ENCODE measurements at regions not wholly inside any gene's neighbourhood (a gene's known extent, or its start where the extent isn't known, plus 50 kb on each side); places are given as distances from the start of the nearest gene placed in this dataset. TPM values are rescaled to one million over a fixed set of nuclear protein-coding genes. Genes with fewer than 3 reads are reported as not detected.
A peak's percentile ranks its signal among the peaks of the same experiment; 100 is the strongest.

GRCh38 chrX:141396536-141396935 is 154.2 kb upstream of the SPANXC start:
- Histone ChIP-seq H3K4me1 (ENCODE audit: control insufficient read depth, insufficient read depth, low read length) (no peaks in the 10 kb centered on the region), H3K27me3 (ENCODE audit: control insufficient read depth, insufficient read depth, low read length) (no peaks in the 10 kb centered on the region), H3K9ac (ENCODE audit: low read depth, low read length) (no peak overlapping the region), H3K4me3 (ENCODE audit: low read length) (no peak overlapping the region), H3K9me3 (replicated peaks; ENCODE audit: low read length) (no peaks in the 10 kb centered on the region), H3K4me2 (ENCODE audit: low read length) (no peak overlapping the region), H3K36me3 (ENCODE audit: insufficient read depth, low read length) (no peaks in the 10 kb centered on the region)

GRCh38 chrX:141375011-141375760 is 132.9 kb upstream of the SPANXC start:
- H3K4me1 ChIP-seq (ENCODE audit: control insufficient read depth, insufficient read depth, low read length): no peaks in the 10 kb centered on the region
- no peaks in the 10 kb centered on the region for H3K36me3 ChIP-seq (ENCODE audit: insufficient read depth, low read length)
- H3K4me3 ChIP-seq (ENCODE audit: low read length): no peak overlapping the region
- no peaks in the 10 kb centered on the region for H3K27me3 ChIP-seq (ENCODE audit: control insufficient read depth, insufficient read depth, low read length)
- H3K9me3 ChIP-seq (replicated peaks; ENCODE audit: low read length): peaks cover 3% of the 10 kb centered on the region
- no peak overlapping the region for H3K9ac ChIP-seq (ENCODE audit: low read depth, low read length)
- H3K4me2 ChIP-seq (ENCODE audit: low read length): no peak overlapping the region

GRCh38 chrX:141341743-141342142 is 99.4 kb upstream of the SPANXC start:
- Histone ChIP-seq H3K4me1 (ENCODE audit: control insufficient read depth, insufficient read depth, low read length) (peaks cover 12% of the 10 kb centered on the region), H3K9ac (ENCODE audit: low read depth, low read length) (no peak overlapping the region)

DNA sequence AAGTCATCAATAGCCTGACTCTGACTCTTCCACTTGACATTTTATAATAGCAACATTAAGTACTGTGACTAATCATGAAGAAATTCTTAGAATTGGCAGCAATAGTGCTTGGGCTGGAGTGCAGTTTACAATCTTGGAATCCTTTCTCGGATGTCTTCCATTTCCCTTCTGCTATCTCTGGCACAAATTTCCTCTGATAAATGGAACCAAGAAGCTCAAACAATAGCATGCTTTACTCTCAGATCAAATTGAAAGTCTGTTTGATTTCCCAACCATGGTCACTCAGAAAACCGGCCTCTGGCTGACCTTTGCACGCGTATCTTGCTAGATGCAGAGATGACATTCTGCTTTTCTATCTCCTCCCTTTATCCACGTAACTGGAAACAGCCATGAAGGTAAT is 99.0 kb upstream of the SPANXC start:
- no peaks in the 10 kb centered on the region for H3K9me3 ChIP-seq (replicated peaks; ENCODE audit: low read length)
- no peaks in the 10 kb centered on the region for H3K36me3 ChIP-seq (ENCODE audit: insufficient read depth, low read length)
- H3K27me3 ChIP-seq (ENCODE audit: control insufficient read depth, insufficient read depth, low read length): no peaks in the 10 kb centered on the region
- H3K4me2 ChIP-seq (ENCODE audit: low read length): peak overlapping the region; percentile 22
- no peak overlapping the region for H3K9ac ChIP-seq (ENCODE audit: low read depth, low read length)
- H3K4me1 ChIP-seq (ENCODE audit: control insufficient read depth, insufficient read depth, low read length): peaks cover 12% of the 10 kb centered on the region
- H3K4me3 ChIP-seq (ENCODE audit: low read length): no peak overlapping the region

More at GRCh38 chrX:141341743-141342142, 99.4 kb upstream of the SPANXC start:
- peak overlapping the region; percentile 22 for H3K4me2 ChIP-seq (ENCODE audit: low read length)
- no peaks in the 10 kb centered on the region for H3K36me3 ChIP-seq (ENCODE audit: insufficient read depth, low read length)
- no peaks in the 10 kb centered on the region for H3K27me3 ChIP-seq (ENCODE audit: control insufficient read depth, insufficient read depth, low read length)
- no peak overlapping the region for H3K4me3 ChIP-seq (ENCODE audit: low read length)
- H3K9me3 ChIP-seq (replicated peaks; ENCODE audit: low read length): no peaks in the 10 kb centered on the region

GRCh38 chrX:141320801-141321200 is 78.5 kb upstream of the SPANXC start:
- Histone ChIP-seq H3K9me3 (replicated peaks; ENCODE audit: low read length) (peaks cover 5% of the 10 kb centered on the region), H3K36me3 (ENCODE audit: insufficient read depth, low read length) (no peaks in the 10 kb centered on the region), H3K4me1 (ENCODE audit: control insufficient read depth, insufficient read depth, low read length) (no peaks in the 10 kb centered on the region), H3K9ac (ENCODE audit: low read depth, low read length) (no peak overlapping the region), H3K27me3 (ENCODE audit: control insufficient read depth, insufficient read depth, low read length) (no peaks in the 10 kb centered on the region), H3K4me3 (ENCODE audit: low read length) (no peak overlapping the region), H3K4me2 (ENCODE audit: low read length) (no peak overlapping the region)

- Histone ChIP-seq H3K36me3 (ENCODE audit: insufficient read depth, low read length) (no peaks in the 10 kb centered on the region), H3K4me1 (ENCODE audit: control insufficient read depth, insufficient read depth, low read length) (no peaks in the 10 kb centered on the region), H3K4me3 (ENCODE audit: low read length) (no peak overlapping the region), H3K9me3 (replicated peaks; ENCODE audit: low read length) (no peaks in the 10 kb centered on the region), H3K9ac (ENCODE audit: low read depth, low read length) (no peak overlapping the region), H3K27me3 (ENCODE audit: control insufficient read depth, insufficient read depth, low read length) (no peaks in the 10 kb centered on the region), H3K4me2 (ENCODE audit: low read length) (no peak overlapping the region)
These were observed 72.1 kb upstream of the SPANXC start for GRCh38 chrX:141314441-141314840.

- H3K36me3 ChIP-seq (ENCODE audit: insufficient read depth, low read length): no peaks in the 10 kb centered on the region
- no peak overlapping the region for H3K4me3 ChIP-seq (ENCODE audit: low read length)
- no peaks in the 10 kb centered on the region for H3K9me3 ChIP-seq (replicated peaks; ENCODE audit: low read length)
These were observed 58.7 kb upstream of the SPANXC start for GRCh38 chrX:141301017-141301416.

More at GRCh38 chrX:141301017-141301416, 58.7 kb upstream of the SPANXC start:
- Histone ChIP-seq H3K9ac (ENCODE audit: low read depth, low read length) (no peak overlapping the region), H3K27me3 (ENCODE audit: control insufficient read depth, insufficient read depth, low read length) (no peaks in the 10 kb centered on the region), H3K4me1 (ENCODE audit: control insufficient read depth, insufficient read depth, low read length) (no peaks in the 10 kb centered on the region), H3K4me2 (ENCODE audit: low read length) (no peak overlapping the region)

Small RNA genes in the stretch of these regions (small RNA-seq; reads per million reads assigned to genes)
- gene AC234779.1: not detected
